H9 (cell line): ENCODE measurements at regions not wholly inside any gene's neighbourhood (a gene's known extent, or its start where the extent isn't known, plus 50 kb on each side); places are given as distances from the start of the nearest gene placed in this dataset.

Source experiments
- DNase-seq: peaks from one replicate; pipeline ENCODE4 v3.0.0-alpha.2; 2017
- H2AFZ ChIP-seq: one replicate; pipeline ENCODE4 v1.6.1; 2013; ENCODE audit warnings: mild to moderate bottlenecking, low read length, control low read depth, moderate library complexity
- H2AK5ac ChIP-seq: 2 replicates; pipeline ENCODE4 v1.6.1; 2013; ENCODE audit warnings: low read length, control low read depth, mixed read lengths; ENCODE audit not compliant: insufficient read length
- H2BK120ac ChIP-seq: one replicate; pipeline ENCODE4 v1.6.1; 2013; ENCODE audit warnings: low read depth, mild to moderate bottlenecking, low read length, control low read depth, inconsistent platforms; ENCODE audit not compliant: poor library complexity, severe bottlenecking
- H2BK12ac ChIP-seq: 2 replicates; pipeline ENCODE4 v1.6.1; 2013; ENCODE audit warnings: low read length, control low read depth, mixed read lengths, low read depth; ENCODE audit not compliant: insufficient read length
- H2BK15ac ChIP-seq: 2 replicates; pipeline ENCODE4 v1.6.1; 2013; ENCODE audit warnings: low read depth, low read length, control low read depth
- H2BK20ac ChIP-seq: one replicate; pipeline ENCODE4 v1.6.1; 2013; ENCODE audit warnings: low read depth, mild to moderate bottlenecking, low read length, control low read depth, inconsistent platforms; ENCODE audit not compliant: poor library complexity, severe bottlenecking
- H2BK5ac ChIP-seq: 2 replicates; pipeline ENCODE4 v1.6.1; 2013; ENCODE audit warnings: low read length, control low read depth, mixed read lengths; ENCODE audit not compliant: insufficient read length
- H3K14ac ChIP-seq: 2 replicates; pipeline ENCODE4 v1.6.1; 2013; ENCODE audit warnings: low read length, control low read depth; ENCODE audit not compliant: insufficient read depth
- H3K18ac ChIP-seq: 2 replicates; pipeline ENCODE4 v1.6.1; 2013; ENCODE audit warnings: low read depth, mild to moderate bottlenecking, mixed read lengths, low read length, control low read depth; ENCODE audit not compliant: insufficient read length
- H3K23ac ChIP-seq: 2 replicates; pipeline ENCODE4 v1.6.1; 2013; ENCODE audit warnings: low read length, control low read depth, mixed read lengths, low read depth; ENCODE audit not compliant: insufficient read length
- H3K23me2 ChIP-seq: 2 replicates; pipeline ENCODE4 v1.6.1; 2013; ENCODE audit warnings: low read depth, mild to moderate bottlenecking, mixed read lengths, low read length, control low read depth; ENCODE audit not compliant: insufficient read length, poor library complexity, severe bottlenecking
- H3K27ac ChIP-seq: 2 replicates; pipeline ENCODE4 v1.5.1; 2013; ENCODE audit warnings: low read length, control low read depth, mixed read lengths, low read depth; ENCODE audit not compliant: insufficient read length
- H3K27me3 ChIP-seq: 2 replicates; pipeline ENCODE4 v1.6.1; 2013; ENCODE audit warnings: low read length, control low read depth, inconsistent platforms; ENCODE audit not compliant: insufficient read depth
- H3K4ac ChIP-seq: 2 replicates; pipeline ENCODE4 v1.6.1; 2013; ENCODE audit warnings: low read depth, mild to moderate bottlenecking, control low read depth, inconsistent platforms, low read length, moderate library complexity
- H3K4me1 ChIP-seq: 2 replicates; pipeline ENCODE4 v1.6.1; 2013; ENCODE audit warnings: low read length, control low read depth, inconsistent platforms; ENCODE audit not compliant: insufficient read depth
- H3K4me2 ChIP-seq: 2 replicates; pipeline ENCODE4 v1.6.1; 2013; ENCODE audit warnings: low read length, control low read depth, mixed read lengths; ENCODE audit not compliant: insufficient read length, insufficient read depth
- H3K56ac ChIP-seq: 2 replicates; pipeline ENCODE4 v1.6.1; 2013; ENCODE audit warnings: low read depth, mild to moderate bottlenecking, mixed read lengths, low read length, control low read depth; ENCODE audit not compliant: insufficient read length
- H3K79me1 ChIP-seq: 2 replicates; pipeline ENCODE4 v1.6.1; 2013; ENCODE audit warnings: low read depth, mild to moderate bottlenecking, moderate library complexity, low read length, control low read depth, inconsistent platforms; ENCODE audit not compliant: insufficient read depth, poor library complexity, severe bottlenecking
- H3K79me2 ChIP-seq: 2 replicates; pipeline ENCODE4 v1.6.1; 2013; ENCODE audit warnings: low read length, control low read depth, inconsistent platforms; ENCODE audit not compliant: insufficient read depth
- H3K9ac ChIP-seq: 2 replicates; pipeline ENCODE4 v1.6.1; 2013; ENCODE audit warnings: low read length, control low read depth, mixed read lengths; ENCODE audit not compliant: insufficient read length; ENCODE audit errors: extremely low read depth
- H3K9me3 ChIP-seq: one replicate; pipeline ENCODE4 v1.6.1; 2013; ENCODE audit warnings: low read depth, low read length, inconsistent platforms; ENCODE audit not compliant: control insufficient read depth
- H3T11ph ChIP-seq: one replicate; pipeline ENCODE4 v1.6.1; 2013; ENCODE audit warnings: mild to moderate bottlenecking, low read length, control low read depth, inconsistent platforms
- H4K20me1 ChIP-seq: one replicate; pipeline ENCODE4 v1.6.1; 2013; ENCODE audit not compliant: control insufficient read depth, insufficient read length, insufficient read depth
- H4K5ac ChIP-seq: 2 replicates; pipeline ENCODE4 v1.6.1; 2013; ENCODE audit warnings: low read depth, mild to moderate bottlenecking, mixed read lengths, low read length, control low read depth; ENCODE audit not compliant: insufficient read length
- H4K8ac ChIP-seq: replicated peaks from 2 replicates; pipeline ENCODE4 v1.6.1; 2013; ENCODE audit warnings: low read length, control low read depth, mixed read lengths, low read depth; ENCODE audit not compliant: insufficient read length
- H4K91ac ChIP-seq: 2 replicates; pipeline ENCODE4 v1.6.1; 2013; ENCODE audit warnings: low read depth, mild to moderate bottlenecking, moderate library complexity, mixed read lengths, low read length, control low read depth; ENCODE audit not compliant: insufficient read length
- H3K27ac Mint-ChIP-seq, 3 experiments: 2 replicates in 2 of 3; 3 replicates in 1 of 3; pipeline ENCODE4 v1.8.0; 2020 to 2021; ENCODE audit warnings: mixed read lengths in 3 of 3, mild to moderate bottlenecking in 1 of 3, moderate library complexity in 1 of 3
- H3K27me3 Mint-ChIP-seq: 2 replicates; pipeline ENCODE4 v1.8.0; 2021; ENCODE audit warnings: low read depth, mild to moderate bottlenecking, moderate library complexity, mixed read lengths
- H3K36me3 Mint-ChIP-seq, 3 experiments: 2 replicates in 2 of 3; 3 replicates in 1 of 3; pipeline ENCODE4 v1.8.0; 2020 to 2021; ENCODE audit warnings: low read depth in 3 of 3, mixed read lengths in 3 of 3; ENCODE audit not compliant: insufficient read depth in 1 of 3
- H3K4me1 Mint-ChIP-seq, 2 experiments: 2 replicates each; pipeline ENCODE4 v1.8.0; 2020; ENCODE audit warnings: mixed read lengths in 2 of 2
- H3K4me3 Mint-ChIP-seq, 2 experiments: 2 replicates in 1 of 2; 3 replicates in 1 of 2; pipeline ENCODE4 v1.8.0; 2020 to 2021; ENCODE audit warnings: mild to moderate bottlenecking in 2 of 2, mixed read lengths in 2 of 2, moderate library complexity in 1 of 2
- H3K9me3 Mint-ChIP-seq, 2 experiments: 2 replicates in 1 of 2; 3 replicates in 1 of 2; pipeline ENCODE4 v1.8.0; 2020; ENCODE audit warnings: mild to moderate bottlenecking in 2 of 2, mixed read lengths in 2 of 2, moderate library complexity in 1 of 2
- CTCF ChIP-seq: fragments of 200-600 bp; sonication (generic); conservative IDR thresholded peaks from 3 replicates; pipeline ENCODE4 v1.8.0; 2021; ENCODE audit warnings: antibody characterized with exemption, mild to moderate bottlenecking
- WGBS: extraction: QIAGEN DNeasy Blood & Tissue Kit; methylation state at CpG from one replicate; pipeline ENCODE4 v1.1.7; 2013; ENCODE audit warnings: missing lambda C conversion rate, low lambda C conversion rate, mixed read lengths; ENCODE audit not compliant: insufficient read length; ENCODE audit errors: extremely low coverage; 5-methylcytosine and 5-hydroxymethylcytosine counted together

DNA sequence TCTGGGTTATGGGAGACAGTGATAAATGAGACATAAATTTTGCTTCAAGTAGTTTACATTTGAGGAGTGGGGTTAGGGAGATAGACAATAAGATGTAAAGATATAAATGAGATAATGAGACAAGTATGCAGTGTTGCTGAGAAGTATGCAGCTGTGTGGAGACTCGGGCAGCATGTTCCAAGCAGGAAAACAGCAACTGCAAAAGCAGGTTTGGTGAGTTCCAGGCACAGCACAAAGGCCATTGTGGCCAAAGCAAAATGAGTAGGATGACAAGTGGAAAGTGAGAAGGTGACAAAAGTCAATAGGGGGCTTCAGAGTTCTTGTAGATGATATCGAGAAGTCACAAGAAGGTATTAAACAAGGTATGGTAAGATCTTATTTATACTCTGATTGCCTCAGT, 259.1 kb upstream of the PEX5L start:
- Mint-ChIP-seq H3K4me1 (peaks cover 3 to 4% of the 10 kb centered on the region in 2 experiments), H3K4me3 (no peak overlapping the region), H3K27me3 (no peaks in the 10 kb centered on the region), H3K27ac (no peak overlapping the region), H3K36me3 (no peaks in the 10 kb centered on the region), H3K9me3 (no peaks in the 10 kb centered on the region; a peak in 1 of 5 replicates)
- Histone ChIP-seq H3K4me1 (no peaks in the 10 kb centered on the region), H3K79me2 (no peaks in the 10 kb centered on the region), H4K5ac (no peak overlapping the region), H3K4me2 (no peak overlapping the region), H3K23ac (no peak overlapping the region), H2BK5ac (no peak overlapping the region), H3K9ac (no peak overlapping the region), H2BK15ac (no peak overlapping the region), H4K8ac (no peak overlapping the region), H4K20me1 (no peaks in the 10 kb centered on the region), H3K23me2 (no peaks in the 10 kb centered on the region), H3K27me3 (no peaks in the 10 kb centered on the region), H2BK12ac (no peak overlapping the region), H2AK5ac (no peak overlapping the region), H3K56ac (no peak overlapping the region), H3K14ac (no peak overlapping the region), H3K18ac (no peak overlapping the region), H4K91ac (no peak overlapping the region), H2BK20ac (no peak overlapping the region), H3T11ph (no peak overlapping the region), H3K4ac (no peak overlapping the region), H3K9me3 (no peaks in the 10 kb centered on the region), H3K79me1 (no peaks in the 10 kb centered on the region), H2AFZ (no peak overlapping the region), H2BK120ac (no peak overlapping the region), H3K27ac (no peak overlapping the region)
- no peak for DNase-seq
- no peak for TF ChIP-seq CTCF
- WGBS, result no CpG with 5 or more reads among the region's 2 CpGs
